Neuronal stem cell (in vitro differentiated cells): ENCODE measurements at regions not wholly inside any gene's neighbourhood (a gene's known extent, or its start where the extent isn't known, plus 50 kb on each side); places are given as distances from the start of the nearest gene placed in this dataset.

Source experiments
- DNase-seq: peaks from one replicate; pipeline ENCODE4 v3.0.0-alpha.2; 2013; ENCODE audit warnings: low spot score
- H2AFZ ChIP-seq: one replicate; pipeline ENCODE4 v1.6.1; 2013; ENCODE audit warnings: mild to moderate bottlenecking, low read length, inconsistent platforms
- H2AK5ac ChIP-seq: 2 replicates; pipeline ENCODE4 v1.6.1; 2013; ENCODE audit warnings: low read depth, mild to moderate bottlenecking, inconsistent platforms, low read length, moderate library complexity, mixed read lengths
- H2BK120ac ChIP-seq: 2 replicates; pipeline ENCODE4 v1.6.1; 2013; ENCODE audit warnings: low read depth, mild to moderate bottlenecking, inconsistent platforms, low read length, moderate library complexity, mixed read lengths
- H2BK12ac ChIP-seq: one replicate; pipeline ENCODE4 v1.6.1; 2013; ENCODE audit warnings: low read length, inconsistent platforms
- H2BK15ac ChIP-seq: 2 replicates; pipeline ENCODE4 v1.6.1; 2013; ENCODE audit warnings: mild to moderate bottlenecking, low read length, inconsistent platforms, mixed read lengths
- H2BK5ac ChIP-seq: one replicate; pipeline ENCODE4 v1.6.1; 2013; ENCODE audit warnings: inconsistent platforms, mild to moderate bottlenecking, low read length, moderate library complexity
- H3K14ac ChIP-seq: one replicate; pipeline ENCODE4 v1.6.1; 2013; ENCODE audit warnings: low read length, inconsistent platforms
- H3K18ac ChIP-seq: 2 replicates; pipeline ENCODE4 v1.6.1; 2013; ENCODE audit warnings: low read length, inconsistent platforms
- H3K23ac ChIP-seq: 2 replicates; pipeline ENCODE4 v1.6.1; 2013; ENCODE audit warnings: low read depth, mild to moderate bottlenecking, mixed read lengths, low read length, inconsistent platforms; ENCODE audit not compliant: poor library complexity
- H3K27ac ChIP-seq: replicated peaks from 3 replicates; pipeline ENCODE4 v1.5.1; 2013; ENCODE audit warnings: low read length, inconsistent platforms
- H3K27me3 ChIP-seq, 3 experiments: 2 replicates each; pipeline ENCODE4 v1.6.1; 2013; ENCODE audit warnings: low read length in 3 of 3, mild to moderate bottlenecking in 2 of 3, inconsistent platforms in 1 of 3, low read depth in 1 of 3, mixed read lengths in 1 of 3, moderate library complexity in 1 of 3; ENCODE audit not compliant: control insufficient read depth in 3 of 3, insufficient read depth in 3 of 3
- H3K36me3 ChIP-seq, 2 donors: replicated peaks in 1 of 2; 2 replicates each; pipeline ENCODE4 v1.6.1; 2013; ENCODE audit warnings: low read length in 2 of 2; ENCODE audit not compliant: control insufficient read depth in 2 of 2, insufficient read depth in 2 of 2
- H3K4ac ChIP-seq: 2 replicates; pipeline ENCODE4 v1.6.1; 2013; ENCODE audit warnings: inconsistent platforms, mild to moderate bottlenecking, low read length, moderate library complexity
- H3K4me1 ChIP-seq, 2 donors: 1 replicate in 1 of 2; 2 replicates in 1 of 2; pipeline ENCODE4 v1.6.1; 2013; ENCODE audit warnings: low read length in 2 of 2, low read depth in 1 of 2; ENCODE audit not compliant: control insufficient read depth in 2 of 2, insufficient read depth in 1 of 2
- H3K4me2 ChIP-seq: one replicate; pipeline ENCODE4 v1.6.1; 2013; ENCODE audit warnings: mild to moderate bottlenecking, low read length, inconsistent platforms; ENCODE audit not compliant: insufficient read depth, poor library complexity, severe bottlenecking
- H3K4me3 ChIP-seq, 2 donors: 2 replicates each; pipeline ENCODE4 v1.5.1; 2013; ENCODE audit warnings: low read length in 2 of 2, mild to moderate bottlenecking in 2 of 2, inconsistent platforms in 1 of 2, moderate library complexity in 1 of 2
- H3K79me1 ChIP-seq: one replicate; pipeline ENCODE4 v1.6.1; 2013; ENCODE audit warnings: low read depth, mild to moderate bottlenecking, inconsistent platforms, low read length, moderate library complexity
- H3K9ac ChIP-seq: one replicate; pipeline ENCODE4 v1.6.1; 2013; ENCODE audit warnings: mild to moderate bottlenecking, low read depth, low read length, inconsistent platforms; ENCODE audit not compliant: poor library complexity
- H3K9me3 ChIP-seq, 2 donors: replicated peaks in 1 of 2; 2 replicates each; pipeline versions ENCODE3 to v1.6.1; 2013; ENCODE audit warnings: low read length in 2 of 2, mild to moderate bottlenecking in 2 of 2, inconsistent platforms in 1 of 2, low read depth in 1 of 2, mixed read lengths in 1 of 2, moderate library complexity in 1 of 2; ENCODE audit not compliant: control insufficient read depth in 2 of 2, insufficient read depth in 1 of 2
- H4K8ac ChIP-seq: one replicate; pipeline ENCODE4 v1.6.1; 2013; ENCODE audit warnings: low read depth, mild to moderate bottlenecking, inconsistent platforms, low read length, moderate library complexity
- H4K91ac ChIP-seq: one replicate; pipeline ENCODE4 v1.6.1; 2013; ENCODE audit warnings: low read length, low read depth, mild to moderate bottlenecking, inconsistent platforms; ENCODE audit not compliant: poor library complexity
- WGBS, 2 donors: extraction: QIAGEN DNeasy Blood & Tissue Kit; methylation state at CpG; one replicate each; pipeline ENCODE4 v1.1.7; 2013; ENCODE audit warnings: missing lambda C conversion rate in 2 of 2, mixed read lengths in 1 of 2; ENCODE audit not compliant: insufficient read length in 2 of 2, insufficient replicate concordance in 1 of 2; ENCODE audit errors: extremely low coverage in 2 of 2; 5-methylcytosine and 5-hydroxymethylcytosine counted together

DNA sequence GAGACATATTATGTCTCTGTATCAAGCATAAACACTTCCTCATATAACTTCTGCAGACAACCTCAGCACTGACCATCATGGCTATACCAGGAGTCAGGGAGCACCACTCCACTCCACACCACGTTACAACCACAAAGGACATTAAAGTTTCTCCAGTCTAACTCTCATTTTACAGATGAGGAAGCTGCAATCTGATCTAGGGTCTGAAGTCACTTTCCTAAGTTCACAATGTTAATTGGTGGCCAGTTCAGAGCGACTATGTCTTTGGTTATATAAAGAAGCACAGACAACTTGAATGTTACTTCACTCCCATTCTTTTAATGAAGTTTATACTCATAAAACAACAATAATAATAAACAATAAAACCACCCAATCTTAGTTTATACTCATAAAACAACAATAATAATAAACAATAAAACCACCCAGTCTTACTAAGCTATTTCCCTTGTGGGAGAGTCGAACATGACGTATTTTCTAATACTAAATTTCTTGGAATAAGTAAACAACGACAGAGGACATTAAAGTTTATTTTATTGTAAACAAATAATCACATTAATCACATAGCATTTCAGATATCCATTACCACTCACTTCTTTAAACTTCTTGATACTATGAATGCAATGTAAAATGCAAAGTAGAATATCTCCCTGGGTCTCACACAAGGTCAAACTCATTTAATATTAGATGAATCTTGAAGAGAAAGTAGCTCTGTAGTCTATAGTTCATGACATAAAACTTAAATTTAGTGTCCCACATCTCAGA lies 72.4 kb upstream of the SSTR1 start:
- H4K8ac ChIP-seq: no peak overlapping the region
- no peak overlapping the region for H3K4me3 ChIP-seq
- no peaks in the 10 kb centered on the region for H3K9me3 ChIP-seq
- no peaks in the 10 kb centered on the region for H3K4me1 ChIP-seq
- no peaks in the 10 kb centered on the region for H3K27me3 ChIP-seq
- no peak overlapping the region for H2AK5ac ChIP-seq
- H3K4ac ChIP-seq: no peak overlapping the region
- H3K14ac ChIP-seq: no peak overlapping the region
- no peak overlapping the region for H2AFZ ChIP-seq
- no peak overlapping the region for H3K23ac ChIP-seq
- H2BK120ac ChIP-seq: no peak overlapping the region
- no peak overlapping the region for H4K91ac ChIP-seq
- H2BK12ac ChIP-seq: no peak overlapping the region
- no peak overlapping the region for H3K9ac ChIP-seq
- no peaks in the 10 kb centered on the region for H3K36me3 ChIP-seq
- H3K79me1 ChIP-seq: no peaks in the 10 kb centered on the region
- H3K18ac ChIP-seq: no peak overlapping the region
- no peak overlapping the region for H2BK5ac ChIP-seq
- WGBS, 2 donors: no CpG with 5 or more reads among the region's 5 CpGs
- DNase-seq: no peak
- H3K4me2 ChIP-seq: no peak overlapping the region
- H3K27ac ChIP-seq: no peak overlapping the region
- no peak overlapping the region for H2BK15ac ChIP-seq

DNA sequence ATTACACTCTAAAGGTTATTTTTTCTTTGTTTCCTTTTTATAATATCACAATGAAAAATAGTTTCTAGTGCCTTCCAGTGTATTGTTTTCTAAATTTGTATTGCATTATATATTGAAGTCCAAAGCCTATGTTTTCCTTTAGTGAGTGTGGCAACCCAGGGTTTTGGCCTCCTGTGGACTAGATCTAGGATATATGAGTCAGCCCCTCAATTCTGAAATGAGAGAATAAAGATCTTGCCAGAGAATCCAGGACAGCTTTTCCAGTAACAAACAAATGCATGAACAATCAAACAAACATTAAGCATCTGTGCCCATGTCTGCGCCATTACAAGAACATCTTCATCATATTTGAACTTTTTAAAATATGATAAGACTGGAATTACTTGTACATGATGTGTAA lies 70.7 kb upstream of the SSTR1 start:
- Histone ChIP-seq H2BK15ac (no peak overlapping the region), H3K14ac (no peak overlapping the region), H3K27ac (no peak overlapping the region), H2BK12ac (no peak overlapping the region), H3K9ac (no peak overlapping the region), H2AK5ac (no peak overlapping the region), H3K18ac (no peak overlapping the region), H3K9me3 (no peaks in the 10 kb centered on the region), H3K4ac (no peak overlapping the region), H3K4me3 (no peak overlapping the region), H2BK5ac (no peak overlapping the region), H2BK120ac (no peak overlapping the region), H4K91ac (no peak overlapping the region), H3K4me2 (no peak overlapping the region), H3K79me1 (no peaks in the 10 kb centered on the region), H3K36me3 (no peaks in the 10 kb centered on the region), H2AFZ (no peak overlapping the region), H4K8ac (no peak overlapping the region), H3K27me3 (no peaks in the 10 kb centered on the region), H3K23ac (no peak overlapping the region), H3K4me1 (no peaks in the 10 kb centered on the region)
- no CpG with 5 or more reads among the region's 1 CpG for WGBS, 2 donors
- no peak for DNase-seq

DNA sequence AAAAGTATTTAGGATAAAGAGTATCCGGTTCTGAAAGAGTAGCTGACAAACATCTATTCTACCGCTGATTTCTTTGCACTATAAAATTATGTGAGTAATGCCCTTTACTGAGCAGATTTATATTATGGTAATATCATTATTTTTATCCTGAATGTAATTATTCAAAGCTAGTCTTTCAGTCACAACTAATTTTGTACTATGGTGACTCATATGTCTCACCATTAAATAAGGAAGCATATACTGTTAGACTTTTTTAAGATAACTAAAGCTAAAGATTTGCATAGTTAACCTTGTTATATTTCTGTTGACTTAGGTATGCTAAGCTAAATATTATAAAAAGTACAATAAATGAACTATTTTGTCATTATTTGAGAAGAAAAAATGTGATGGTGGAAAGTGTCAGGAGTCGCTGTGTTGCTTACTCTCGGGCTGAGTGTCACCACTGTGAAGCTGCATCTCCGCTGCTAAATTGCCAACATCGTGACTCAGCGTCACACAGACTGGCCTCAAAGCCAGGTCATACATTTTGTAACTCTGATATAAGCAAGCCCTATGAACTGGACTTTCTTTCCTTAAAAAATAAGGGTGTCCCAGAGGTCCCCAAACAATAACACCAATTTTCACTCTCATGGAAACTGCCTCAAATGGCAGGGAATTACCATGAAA lies 69.1 kb upstream of the SSTR1 start:
- no peaks in the 10 kb centered on the region for H3K79me1 ChIP-seq
- H2BK12ac ChIP-seq: no peak overlapping the region
- H3K18ac ChIP-seq: no peak overlapping the region
- no peak overlapping the region for H3K4me3 ChIP-seq
- no peaks in the 10 kb centered on the region for H3K4me1 ChIP-seq
- no peak overlapping the region for H2BK120ac ChIP-seq
- no peak overlapping the region for H3K14ac ChIP-seq
- H3K27ac ChIP-seq: no peak overlapping the region
- no peak overlapping the region for H3K23ac ChIP-seq
- no peak overlapping the region for H3K9ac ChIP-seq
- H4K8ac ChIP-seq: no peak overlapping the region
- H2BK15ac ChIP-seq: no peak overlapping the region
- H3K36me3 ChIP-seq: no peaks in the 10 kb centered on the region
- H4K91ac ChIP-seq: no peak overlapping the region
- H3K4ac ChIP-seq: no peak overlapping the region
- no peak for DNase-seq
- no peak overlapping the region for H2BK5ac ChIP-seq
- no peak overlapping the region for H3K4me2 ChIP-seq
- H2AFZ ChIP-seq: no peak overlapping the region
- H3K27me3 ChIP-seq: no peaks in the 10 kb centered on the region
- WGBS, 2 donors: no CpG with 5 or more reads among the region's 7 CpGs
- H2AK5ac ChIP-seq: no peak overlapping the region
- H3K9me3 ChIP-seq: no peaks in the 10 kb centered on the region

DNA sequence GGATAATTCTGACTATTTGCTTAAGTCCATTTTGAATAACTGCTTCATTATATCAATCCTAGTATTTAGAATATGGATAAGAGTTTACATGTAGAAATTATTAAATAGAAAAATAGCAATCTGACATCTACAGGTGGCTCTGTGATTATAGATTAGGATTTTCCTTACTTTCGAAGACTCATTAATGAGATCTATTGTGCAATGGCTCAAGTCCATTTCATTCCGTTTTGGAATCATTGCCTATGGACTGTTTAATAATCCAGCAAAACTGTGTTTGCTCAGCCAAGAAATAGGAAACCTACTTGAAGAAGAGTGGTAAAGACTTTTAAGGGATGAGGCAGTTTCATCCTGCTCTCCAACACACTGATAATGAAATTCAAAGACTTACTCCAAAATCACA lies 67.8 kb upstream of the SSTR1 start:
- Histone ChIP-seq H2AFZ (no peak overlapping the region), H2BK15ac (no peak overlapping the region), H4K91ac (no peak overlapping the region), H3K4me1 (no peaks in the 10 kb centered on the region), H3K18ac (no peak overlapping the region), H3K23ac (no peak overlapping the region), H3K4ac (no peak overlapping the region), H3K9ac (no peak overlapping the region), H2BK120ac (no peak overlapping the region), H2BK12ac (no peak overlapping the region), H3K79me1 (no peaks in the 10 kb centered on the region), H3K4me3 (no peak overlapping the region), H3K14ac (no peak overlapping the region), H3K4me2 (no peak overlapping the region), H3K27ac (no peak overlapping the region), H2BK5ac (no peak overlapping the region), H3K27me3 (no peaks in the 10 kb centered on the region), H2AK5ac (no peak overlapping the region), H3K9me3 (no peaks in the 10 kb centered on the region), H3K36me3 (no peaks in the 10 kb centered on the region), H4K8ac (no peak overlapping the region)
- no CpG with 5 or more reads among the region's 2 CpGs for WGBS, 2 donors
- DNase-seq: no peak
